GM12878 (cell line): ENCODE measurements at regions not wholly inside any gene's neighbourhood (a gene's known extent, or its start where the extent isn't known, plus 50 kb on each side); places are given as distances from the start of the nearest gene placed in this dataset.

Source experiments
- ATAC-seq: fragments of 200-7000 bp; cut with Tn5 transposase; 3 replicates; pipeline ENCODE4 v1.9.1; 2020; ENCODE audit warnings: mild to moderate bottlenecking, moderate library complexity
- BruUV-seq: library from RNA; stranded (reverse); fragments of 400-500 nt; replicated peaks from 2 replicates; lab custom pipeline; 2021; lab: Mats Ljungman, UMichigan
- CTCF ChIA-PET: fragments of 300-600 bp; sonication (Branson Sonifier 250); formaldehyde crosslinking; extraction: SDS; loops from one replicate; lab custom pipeline; 2021; ENCODE audit warnings: inconsistent platforms; lab: Yijun Ruan, JAX
- POLR2A ChIA-PET: fragments of 350-600 bp; formaldehyde crosslinking; extraction: SDS; loops from one replicate; lab custom pipeline; 2021; ENCODE audit warnings: inconsistent platforms; lab: Charles Lee
- RAD21 ChIA-PET: fragments of 300-600 bp; sonication (Branson Sonifier 250); formaldehyde crosslinking; loops from one replicate; lab custom pipeline; 2023; ENCODE audit warnings: antibody characterized with exemption; ENCODE audit not compliant: unreplicated experiment; lab: Charles Lee
- SMC1A ChIA-PET: fragments of 300-600 bp; sonication (Branson Sonifier 250); formaldehyde crosslinking; loops from one replicate; lab custom pipeline; 2023; ENCODE audit not compliant: unreplicated experiment, uncharacterized antibody; lab: Charles Lee
- DNase-seq: peaks from one replicate; pipeline ENCODE4 v3.0.0-alpha.2; 2011; ENCODE audit warnings: low read depth, low spot score
- FAIRE-seq: peaks from 3 replicates; lab custom pipeline; 2011; peaks lifted over from hg19 to GRCh38; lab: Jason Lieb, UNC
- H2AFZ ChIP-seq: 2 replicates; pipeline ENCODE4 v1.6.0; 2011; ENCODE audit warnings: low read depth, low read length, control low read depth; ENCODE audit not compliant: control insufficient read depth
- H3K27ac ChIP-seq: 2 replicates; pipeline ENCODE4 v1.5.1; 2011; ENCODE audit warnings: control low read depth; ENCODE audit not compliant: control insufficient read depth, insufficient read depth
- H3K27me3 ChIP-seq, 2 experiments: replicated peaks in 1 of 2; 2 replicates each; pipeline versions ENCODE4 v1.6.0 to v1.6.1; 2011; ENCODE audit warnings: low read length in 1 of 2; ENCODE audit not compliant: control insufficient read depth in 2 of 2, insufficient read depth in 2 of 2
- H3K36me3 ChIP-seq, 2 experiments: 2 replicates each; pipeline ENCODE4 v1.5.1; 2011; ENCODE audit warnings: low read length in 1 of 2; ENCODE audit not compliant: control insufficient read depth in 2 of 2, insufficient read depth in 2 of 2
- H3K4me1 ChIP-seq: 2 replicates; pipeline ENCODE4 v1.6.1; 2011; ENCODE audit warnings: mild to moderate bottlenecking, low read length, moderate library complexity, mixed read lengths; ENCODE audit not compliant: control insufficient read depth, insufficient read depth
- H3K4me2 ChIP-seq: 2 replicates; pipeline ENCODE4 v1.6.0; 2011; ENCODE audit warnings: control low read depth; ENCODE audit not compliant: control insufficient read depth, insufficient read depth
- H3K4me3 ChIP-seq: fragments of 200-600 bp; sonication (generic); 2 replicates; pipeline ENCODE4 v1.5.1; 2016
- H3K79me2 ChIP-seq: 2 replicates; pipeline ENCODE4 v1.6.0; 2011; ENCODE audit warnings: low read length; ENCODE audit not compliant: control insufficient read depth, insufficient read depth
- H3K9ac ChIP-seq: 2 replicates; pipeline ENCODE4 v1.8.0; 2011; ENCODE audit warnings: low read length, control low read depth, mixed read lengths; ENCODE audit not compliant: control insufficient read depth, insufficient read depth
- H3K9me3 ChIP-seq: replicated peaks from 3 replicates; pipeline ENCODE4 v1.5.1; 2011; ENCODE audit warnings: mild to moderate bottlenecking, low read length; ENCODE audit not compliant: control insufficient read depth, insufficient read depth
- H4K20me1 ChIP-seq: 2 replicates; pipeline ENCODE4 v1.6.0; 2011; ENCODE audit not compliant: control insufficient read depth, insufficient read depth
- BCL11A ChIP-seq: IDR thresholded peaks from 2 replicates; pipeline ENCODE4 v1.6.1; 2011; ENCODE audit warnings: low read depth, low read length
- CBX5 ChIP-seq: sonication (generic); IDR thresholded peaks from 2 replicates; pipeline ENCODE4 v1.6.1; 2016; ENCODE audit warnings: low read depth, moderate library complexity, mild to moderate bottlenecking, inconsistent platforms
- CTCF ChIP-seq, 3 experiments: IDR thresholded peaks in 2 of 3; conservative IDR thresholded peaks in 1 of 3; 2 replicates each; pipeline ENCODE4 v1.5.1; 2011; ENCODE audit warnings: low read depth in 3 of 3, low read length in 3 of 3, mild to moderate bottlenecking in 3 of 3, control low read depth in 2 of 3, moderate library complexity in 2 of 3, inconsistent platforms in 1 of 3, mixed read lengths in 1 of 3; ENCODE audit not compliant: control insufficient read depth in 2 of 3, insufficient read depth in 1 of 3; ENCODE audit errors: extremely low read depth in 1 of 3
- CUX1 ChIP-seq: IDR thresholded peaks from 2 replicates; pipeline ENCODE4 v1.6.1; 2012; ENCODE audit warnings: improper control_type of control experiment, low read depth, low read length; ENCODE audit not compliant: insufficient replicate concordance
- MTA2 ChIP-seq: fragments of 450-650 bp; IDR thresholded peaks from 2 replicates; pipeline ENCODE4 v1.6.1; 2016; ENCODE audit warnings: low read depth, mild to moderate bottlenecking, moderate library complexity
- NFIC ChIP-seq: IDR thresholded peaks from 2 replicates; pipeline ENCODE4 v1.6.1; 2012; ENCODE audit warnings: low read depth, mild to moderate bottlenecking, inconsistent platforms, low read length, moderate library complexity
- NR2F1 ChIP-seq: fragments of 450-650 bp; conservative IDR thresholded peaks from 2 replicates; pipeline ENCODE4 v1.6.1; 2017; ENCODE audit warnings: mild to moderate bottlenecking
- SUPT20H ChIP-seq: IDR thresholded peaks from 2 replicates; pipeline ENCODE4 v1.6.1; 2011; ENCODE audit warnings: low read depth, mild to moderate bottlenecking, low read length, moderate library complexity, borderline replicate concordance; ENCODE audit not compliant: control insufficient read depth
- TCF3 ChIP-seq: IDR thresholded peaks from 2 replicates; pipeline ENCODE4 v1.6.1; 2012; ENCODE audit warnings: low read depth, mild to moderate bottlenecking, low read length, borderline replicate concordance; ENCODE audit not compliant: insufficient read depth
- ZSCAN29 ChIP-seq: fragments of 450-650 bp; IDR thresholded peaks from 2 replicates; pipeline ENCODE4 v1.6.1; 2017; ENCODE audit warnings: mild to moderate bottlenecking, moderate library complexity
- WGBS: methylation state at CpG from one replicate; pipeline ENCODE4 v1.1.6; 2016; ENCODE audit warnings: low lambda C conversion rate; ENCODE audit not compliant: insufficient replicate concordance, insufficient coverage; ENCODE audit errors: missing lambda C conversion rate; 5-methylcytosine and 5-hydroxymethylcytosine counted together
- in situ Hi-C: fragments of 300-500 bp; cut with MboI; formaldehyde crosslinking; loops from 9 replicates; pipeline ENCODE4 v1.14.3; 2018; ENCODE audit warnings: mixed read lengths
- intact Hi-C: fragments of 100-400 bp; cut with micrococcal nuclease; formaldehyde crosslinking; loops from one replicate; pipeline ENCODE4 v1.14.2; 2022; ENCODE audit not compliant: unreplicated experiment
- TF ChIP-seq, protein P1 (sequence below): IDR thresholded peaks from 2 replicates; pipeline ENCODE4 v1.6.1; 2011; ENCODE audit warnings: mild to moderate bottlenecking, low read depth, low read length, moderate library complexity; ENCODE audit not compliant: insufficient replicate concordance

GRCh38 chr3:107106907-107107306 lies 270.3 kb upstream of the CCDC54 start:
- Histone ChIP-seq H3K27ac (no peak overlapping the region), H3K4me3 (no peak overlapping the region), H3K36me3 (no peaks in the 10 kb centered on the region), H4K20me1 (no peaks in the 10 kb centered on the region), H3K4me1 (no peaks in the 10 kb centered on the region), H3K27me3 (no peaks in the 10 kb centered on the region), H2AFZ (no peak overlapping the region), H3K9me3 (no peaks in the 10 kb centered on the region), H3K9ac (no peak overlapping the region), H3K4me2 (no peak overlapping the region), H3K79me2 (no peaks in the 10 kb centered on the region)
- SMC1A ChIA-PET: interaction anchor here (1.7 kb wide), 1 partner anchor 28 kb away, joined by 4 read pairs; no protein-coding TSS in a partner anchor
- in situ Hi-C loops: no loop called here
- RAD21 ChIA-PET: no interaction called here
- intact Hi-C loops: no loop called here
- TF ChIP-seq SUPT20H (no peak), BCL11A (no peak), NFIC (no peak), CBX5 (no peak), NR2F1 (no peak), TCF3 (no peak), MTA2 (no peak), ZSCAN29 (no peak), CTCF (IDR thresholded peaks at IDR 0.05 in 2 of 3, conservative IDR thresholded peaks at IDR 0.05 in 1 of 3; ENCODE audit: control insufficient read depth in 2 of 3, extremely low read depth in 1 of 3, insufficient read depth in 1 of 3, low read depth in 3 of 3, low read length in 3 of 3) (no peak), CUX1 (no peak)
- TF ChIP-seq, protein P1, sequence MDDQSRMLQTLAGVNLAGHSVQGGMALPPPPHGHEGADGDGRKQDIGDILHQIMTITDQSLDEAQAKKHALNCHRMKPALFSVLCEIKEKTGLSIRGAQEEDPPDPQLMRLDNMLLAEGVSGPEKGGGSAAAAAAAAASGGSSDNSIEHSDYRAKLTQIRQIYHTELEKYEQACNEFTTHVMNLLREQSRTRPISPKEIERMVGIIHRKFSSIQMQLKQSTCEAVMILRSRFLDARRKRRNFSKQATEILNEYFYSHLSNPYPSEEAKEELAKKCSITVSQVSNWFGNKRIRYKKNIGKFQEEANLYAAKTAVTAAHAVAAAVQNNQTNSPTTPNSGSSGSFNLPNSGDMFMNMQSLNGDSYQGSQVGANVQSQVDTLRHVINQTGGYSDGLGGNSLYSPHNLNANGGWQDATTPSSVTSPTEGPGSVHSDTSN: no peak
- POLR2A ChIA-PET: no interaction called here
- no peak for ATAC-seq
- CTCF ChIA-PET: interaction anchor here (1.1 kb wide), 1 partner anchor 11 kb away, joined by 3 read pairs; no protein-coding TSS in a partner anchor
- no peak for FAIRE-seq
- no peak for DNase-seq
- no TSS peak for BruUV-seq
- WGBS: 52% methylated on average over 7 of the region's 8 CpGs
